ENCODE measurements at regions not wholly inside any gene's neighbourhood (a gene's known extent, or its start where the extent isn't known, plus 50 kb on each side); places are given as distances from the start of the nearest gene placed in this dataset.
"Not testable (repeated sequence)": the region's sequence is repeated elsewhere in the genome, so short reads cannot be mapped to it uniquely, and the experiment has no call there.

- peaks cover 1% of the 10 kb centered on the region for H3K27me3 Mint-ChIP-seq (ENCODE audit: insufficient read depth)
- no peaks in the 10 kb centered on the region for H3K9me3 Mint-ChIP-seq
- TF ChIP-seq CTCF (IDR thresholded peaks at IDR 0.05) = no peak
- H3K4me3 Mint-ChIP-seq = no peak overlapping the region
- no peaks in the 10 kb centered on the region for H3K36me3 Mint-ChIP-seq (ENCODE audit: low read depth)
- H3K27ac Mint-ChIP-seq = no peak overlapping the region
- peaks cover 16% of the 10 kb centered on the region for H3K4me1 Mint-ChIP-seq (ENCODE audit: low read depth)
- DNase-seq = no peak
Measured at GRCh38 chr18:59038295-59039039, 101.2 kb upstream of the SEC11C start.

- not testable (repeated sequence) for H3K36me3 Mint-ChIP-seq (ENCODE audit: low read depth); H3K27ac Mint-ChIP-seq; H3K27me3 Mint-ChIP-seq (ENCODE audit: insufficient read depth); H3K4me3 Mint-ChIP-seq; DNase-seq; H3K9me3 Mint-ChIP-seq
- H3K4me1 Mint-ChIP-seq (ENCODE audit: low read depth) = peaks cover 16% of the 10 kb centered on the region
Measured at GRCh38 chr18:59039040-59039320, 100.7 kb upstream of the SEC11C start.

GRCh38 chr18:59039449-59039848 is 100.2 kb upstream of the SEC11C start:
- no peak overlapping the region for H3K4me3 Mint-ChIP-seq
- no peak overlapping the region for H3K27ac Mint-ChIP-seq
- peaks cover 16% of the 10 kb centered on the region for H3K4me1 Mint-ChIP-seq (ENCODE audit: low read depth)
- DNase-seq = no peak
- no peak for TF ChIP-seq CTCF (IDR thresholded peaks at IDR 0.05)
- peaks cover 1% of the 10 kb centered on the region for H3K27me3 Mint-ChIP-seq (ENCODE audit: insufficient read depth)
- H3K9me3 Mint-ChIP-seq = no peaks in the 10 kb centered on the region
- H3K36me3 Mint-ChIP-seq (ENCODE audit: low read depth) = no peaks in the 10 kb centered on the region

GRCh38 chr18:59040770-59041148 is 98.9 kb upstream of the SEC11C start:
- DNase-seq = no peak
- no peak overlapping the region for H3K27ac Mint-ChIP-seq
- no peaks in the 10 kb centered on the region for H3K9me3 Mint-ChIP-seq
- H3K4me3 Mint-ChIP-seq = no peak overlapping the region
- peaks cover 1% of the 10 kb centered on the region; the same call in 1 of the 2 replicates for H3K27me3 Mint-ChIP-seq (ENCODE audit: insufficient read depth)
- peaks cover 16% of the 10 kb centered on the region for H3K4me1 Mint-ChIP-seq (ENCODE audit: low read depth)
- no peak for TF ChIP-seq CTCF (IDR thresholded peaks at IDR 0.05)
- H3K36me3 Mint-ChIP-seq (ENCODE audit: low read depth) = no peaks in the 10 kb centered on the region

- no peaks in the 10 kb centered on the region for H3K36me3 Mint-ChIP-seq (ENCODE audit: low read depth)
- peaks cover 16% of the 10 kb centered on the region for H3K4me1 Mint-ChIP-seq (ENCODE audit: low read depth)
- no peaks in the 10 kb centered on the region for H3K9me3 Mint-ChIP-seq
Measured at GRCh38 chr18:59041296-59041695, 98.4 kb upstream of the SEC11C start.

More at GRCh38 chr18:59041296-59041695, 98.4 kb upstream of the SEC11C start:
- Mint-ChIP-seq H3K4me3 (no peak overlapping the region), H3K27me3 (ENCODE audit: insufficient read depth) (peaks cover 1% of the 10 kb centered on the region; the same call in 1 of the 2 replicates), H3K27ac (no peak overlapping the region)
- DNase-seq = no peak
- no peak for TF ChIP-seq CTCF (IDR thresholded peaks at IDR 0.05)
